Hematopoietic multipotent progenitor cell treated with erythropoietin and hydrocortisone succinate and interleukin-3 and kit ligand, for 8 days (in vitro differentiated cells): ENCODE measurements at regions not wholly inside any gene's neighbourhood (a gene's known extent, or its start where the extent isn't known, plus 50 kb on each side); places are given as distances from the start of the nearest gene placed in this dataset.
"Not testable (repeated sequence)": the region's sequence is repeated elsewhere in the genome, so short reads cannot be mapped to it uniquely, and the experiment has no call there.

ENCODE experiments used
- DNase-seq: peaks from one replicate; pipeline ENCODE4 v3.0.0-alpha.2; 2015

DNA sequence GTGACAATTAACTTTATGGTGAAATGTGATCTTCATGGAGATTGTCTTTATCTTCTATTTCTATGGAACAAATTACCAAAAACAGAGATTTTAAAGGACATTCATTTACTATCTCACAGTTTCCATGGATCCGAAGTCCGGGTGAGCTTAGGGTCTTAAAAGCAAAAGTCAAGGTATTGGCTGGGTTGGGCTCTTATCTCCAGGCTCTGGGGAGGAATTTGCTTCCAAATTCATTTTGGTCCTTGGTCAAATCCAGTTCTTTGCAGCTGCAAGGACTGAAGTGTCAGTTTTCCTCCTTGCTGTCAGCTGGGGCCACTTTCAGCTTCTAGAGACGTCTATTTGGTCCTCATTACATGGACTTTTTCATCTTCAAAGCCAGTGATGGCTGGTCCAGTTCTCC, 395.8 kb upstream of the MAF start:
- DNase-seq, result no peak

DNA sequence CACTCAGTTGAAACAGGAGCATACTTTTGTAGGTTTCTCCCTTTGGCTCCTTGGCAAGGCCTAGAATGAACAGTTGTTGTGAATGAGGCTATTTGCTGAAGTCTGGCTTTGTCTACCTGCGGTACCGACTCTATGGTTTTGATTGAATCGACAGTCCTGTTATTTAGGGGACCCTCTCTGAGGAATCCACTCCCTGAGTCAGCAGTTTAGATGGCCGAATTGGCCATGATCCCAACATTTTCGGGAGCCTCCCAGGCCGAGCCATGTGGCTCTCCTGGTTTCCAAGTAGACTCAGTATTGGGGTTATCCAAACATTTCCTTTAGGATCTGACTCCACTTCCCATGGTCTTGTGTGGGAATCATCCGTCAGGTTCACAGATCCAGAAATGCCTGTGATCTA, 394.8 kb upstream of the MAF start:
- DNase-seq, result no peak

DNA sequence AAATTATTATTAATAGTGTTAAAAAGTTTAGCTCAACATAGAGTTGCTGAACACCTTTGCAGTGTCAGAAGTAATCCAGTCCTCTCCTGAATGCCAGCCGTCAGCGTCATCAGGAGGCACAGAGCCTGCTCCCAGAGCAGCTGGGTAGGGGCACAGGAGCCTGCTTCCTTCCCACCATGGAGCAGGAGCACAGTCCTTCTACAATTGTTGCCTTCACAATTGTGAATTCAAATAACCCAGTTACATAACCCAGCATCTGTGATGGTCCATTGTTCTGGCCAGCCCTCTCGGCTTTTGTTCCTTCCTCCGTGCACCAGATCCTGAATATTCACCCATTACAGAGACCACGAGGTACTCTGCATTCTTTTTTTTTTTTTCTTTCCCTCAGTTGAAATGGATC, 393.9 kb upstream of the MAF start:
- no peak for DNase-seq

DNA sequence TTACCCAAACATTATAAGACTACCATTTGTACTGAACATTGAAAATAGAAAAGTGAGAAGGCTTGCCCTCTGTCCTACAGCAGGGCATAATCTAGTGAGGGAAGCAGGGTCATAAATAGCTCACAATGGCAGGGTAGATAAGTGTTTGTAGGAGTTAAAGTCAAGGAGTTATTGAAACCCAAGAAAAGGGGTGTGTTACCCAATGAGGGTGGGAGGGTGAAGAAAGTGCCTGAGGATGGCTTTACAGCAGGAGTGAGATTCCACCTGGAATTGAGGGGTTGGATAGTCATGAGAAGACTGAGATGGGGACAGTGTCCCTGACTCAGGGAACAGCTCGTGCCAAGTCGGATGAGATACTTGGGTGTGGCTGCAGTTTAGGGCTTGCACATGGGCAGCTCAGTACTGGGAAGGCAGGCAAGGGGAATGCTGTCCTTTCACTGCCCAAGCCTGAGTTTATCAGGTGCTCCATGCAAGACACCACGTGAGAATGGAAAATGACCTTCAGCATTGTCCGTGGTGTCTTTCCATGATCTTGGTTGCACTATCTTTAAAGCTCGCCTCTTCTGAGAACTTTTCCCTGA, 393.2 kb upstream of the MAF start:
- no peak for DNase-seq

DNA sequence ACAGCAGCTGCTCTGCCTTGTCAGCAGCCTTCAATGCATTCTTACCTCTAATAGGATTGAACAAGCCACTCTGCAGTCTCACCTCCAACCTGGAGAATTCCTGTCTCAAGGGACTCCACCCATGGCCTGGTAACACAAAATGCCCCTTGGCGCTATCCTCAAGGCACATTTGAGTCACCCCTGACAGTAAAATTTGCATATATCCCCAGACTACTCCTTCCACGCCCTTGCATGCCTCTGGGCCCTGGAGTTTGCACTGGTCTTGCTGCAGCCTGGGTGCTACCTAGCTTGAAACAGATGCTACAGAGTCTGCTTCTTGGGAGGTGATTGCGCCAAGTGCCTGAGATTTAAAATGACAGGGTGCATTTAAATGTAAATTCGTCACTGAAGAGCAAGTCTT, 391.4 kb upstream of the MAF start:
- no peak for DNase-seq

DNA sequence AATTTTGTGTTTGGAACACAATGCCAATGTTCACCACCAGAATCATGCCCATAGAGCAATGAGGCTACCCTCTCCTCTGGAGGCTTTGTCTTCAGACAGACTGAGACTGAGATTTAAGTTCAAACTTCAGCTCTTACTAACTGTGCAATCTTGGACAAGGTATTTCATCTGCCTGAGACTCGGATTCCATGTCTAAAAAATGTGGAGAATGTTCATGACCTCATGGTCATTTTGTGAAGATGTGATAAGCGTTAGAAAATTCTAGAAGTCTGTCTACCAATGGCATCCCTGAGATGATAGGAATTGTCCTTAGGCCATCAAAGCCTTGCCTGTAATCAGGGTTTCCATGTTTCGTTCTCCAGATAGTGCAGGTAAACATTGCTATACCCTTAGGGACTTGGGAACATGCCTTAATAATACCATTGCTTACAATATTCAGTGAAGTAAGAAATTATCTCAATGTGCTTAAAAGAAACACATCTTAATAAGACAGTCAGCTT, 388.2 kb upstream of the MAF start:
- no peak for DNase-seq

DNA sequence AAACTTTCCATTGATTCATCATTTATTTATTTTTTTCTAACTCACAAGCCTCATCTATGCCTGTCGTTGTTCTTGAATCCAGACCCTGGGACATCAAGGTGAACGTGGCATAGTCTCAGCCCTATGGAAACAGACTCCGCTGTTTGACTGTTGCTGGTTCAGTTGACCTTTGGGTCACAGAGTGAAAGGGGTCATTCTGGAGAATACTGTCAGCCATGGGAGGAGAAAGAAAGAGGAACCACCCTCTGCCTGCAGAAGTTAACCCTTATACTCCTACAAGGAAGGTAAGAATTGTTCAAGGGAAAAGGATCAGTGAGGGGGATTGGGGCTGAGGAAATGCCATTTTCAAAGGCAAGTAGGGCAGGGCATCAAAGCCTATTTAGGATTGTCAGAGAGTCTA, 387.6 kb upstream of the MAF start:
- DNase-seq, result no peak

DNA sequence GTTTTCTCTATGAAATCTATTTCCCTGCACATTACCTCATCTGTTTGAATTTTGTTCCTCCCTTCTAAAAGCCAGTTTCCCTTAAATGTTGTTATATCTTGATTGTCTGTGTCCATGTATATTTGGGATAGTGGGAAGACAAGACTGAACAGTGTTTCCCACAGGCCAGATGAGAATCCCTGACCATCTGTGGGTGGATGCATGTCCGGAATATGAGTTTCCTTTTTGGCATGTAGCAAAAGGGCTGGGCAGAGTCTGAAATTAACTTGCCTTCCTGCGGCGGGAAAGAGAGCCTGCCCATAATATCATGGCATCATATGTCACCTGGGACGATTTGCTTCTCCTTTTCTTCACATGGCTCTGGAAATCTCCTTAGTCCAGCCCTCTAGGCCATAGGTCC, 385.8 kb upstream of the MAF start:
- no peak for DNase-seq

DNA sequence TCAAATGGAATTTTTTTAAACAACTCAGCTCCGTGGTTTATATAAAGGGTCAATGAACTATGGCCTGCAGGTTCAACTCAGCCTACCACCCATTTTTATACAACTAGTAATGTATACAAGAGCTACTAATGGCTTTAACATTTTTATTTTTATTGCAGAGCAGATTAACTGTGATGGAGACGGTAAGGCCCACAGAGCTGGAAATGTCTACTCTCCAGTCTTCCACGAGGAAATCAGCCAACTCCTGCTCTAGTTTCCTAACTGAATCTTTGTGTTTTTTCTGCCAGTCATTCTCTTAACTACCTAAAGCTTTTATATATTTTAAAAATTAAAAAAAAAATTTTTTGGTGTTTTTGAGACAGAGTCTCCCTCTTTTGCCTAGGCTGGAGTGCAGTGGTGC, 385.1 kb upstream of the MAF start:
- no peak for DNase-seq

DNA sequence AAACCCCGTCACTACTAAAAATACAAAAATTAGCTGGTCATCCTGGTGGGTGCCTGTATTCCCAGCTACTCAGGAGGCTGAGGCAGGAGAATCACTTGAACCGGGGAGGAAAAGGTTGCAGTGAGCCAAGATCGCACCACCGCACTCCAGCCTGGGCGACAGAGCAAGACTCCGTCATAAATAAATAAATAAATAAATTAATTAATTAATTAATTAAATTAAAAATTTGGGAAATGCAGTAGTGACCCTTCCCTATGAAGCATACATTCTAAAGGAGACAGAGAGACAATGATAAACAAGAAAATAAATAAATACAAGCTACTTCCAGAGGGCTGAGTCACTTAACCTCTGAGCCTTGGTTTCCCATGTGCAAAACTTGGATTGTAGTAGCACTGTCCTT, 383.6 kb upstream of the MAF start:
- not testable (repeated sequence) for DNase-seq

DNA sequence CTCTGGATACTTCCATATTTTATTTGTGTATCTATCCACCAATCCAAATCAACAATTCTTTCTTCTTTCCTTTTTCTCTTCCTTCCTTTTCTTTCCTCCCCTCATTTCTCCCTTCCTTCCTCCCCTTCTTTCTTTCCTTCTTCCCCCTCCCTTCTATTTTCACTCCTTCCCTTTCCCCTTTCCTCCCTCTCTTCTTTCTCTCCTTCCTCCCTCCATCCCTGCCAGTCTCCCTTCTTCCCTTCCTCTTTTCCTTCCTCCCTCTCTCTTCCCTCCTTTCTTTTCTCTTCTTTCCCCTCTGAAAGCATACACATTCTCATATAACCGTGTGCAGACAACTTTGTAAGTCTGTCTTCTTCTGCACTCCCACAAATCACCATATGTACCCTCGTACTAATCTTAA, 382.3 kb upstream of the MAF start:
- DNase-seq, result no peak

DNA sequence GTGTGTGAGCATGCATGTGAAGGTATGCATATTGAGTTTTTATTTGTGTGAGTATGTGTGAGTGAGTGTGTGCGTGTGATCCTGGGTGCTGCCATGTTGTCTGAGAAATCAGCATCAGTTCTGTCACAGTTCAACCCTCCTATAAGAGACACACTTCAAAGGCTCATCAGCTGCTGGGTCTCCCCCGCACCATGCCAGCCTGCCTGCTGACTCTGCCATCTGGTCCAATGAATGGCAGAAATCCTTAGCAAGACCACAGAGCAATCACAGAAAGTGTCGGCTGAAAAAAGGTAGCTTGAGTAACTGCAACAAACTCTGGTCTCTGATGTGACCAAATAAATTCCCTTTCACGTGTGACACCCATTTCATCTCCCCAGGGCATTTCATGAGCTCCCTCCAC, 381.8 kb upstream of the MAF start:
- no peak for DNase-seq

DNA sequence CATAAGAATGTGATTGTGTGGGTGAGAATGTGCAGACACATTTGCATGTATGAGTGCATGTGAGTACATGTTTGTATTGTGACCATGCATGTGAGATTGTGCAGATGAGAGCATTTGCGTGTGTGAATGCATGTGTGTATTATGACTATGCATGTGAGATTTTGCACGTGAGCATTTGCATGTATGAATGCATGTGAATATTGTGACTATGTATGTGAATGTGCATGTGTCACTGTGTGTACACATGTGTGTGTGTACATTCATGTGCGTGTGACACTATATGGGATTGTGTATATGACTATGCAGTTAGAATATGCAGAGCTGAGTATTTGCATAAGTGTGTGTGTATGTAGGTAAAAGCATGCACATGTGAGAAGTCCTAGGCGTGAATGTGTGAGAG, 381.3 kb upstream of the MAF start:
- DNase-seq, result no peak

DNA sequence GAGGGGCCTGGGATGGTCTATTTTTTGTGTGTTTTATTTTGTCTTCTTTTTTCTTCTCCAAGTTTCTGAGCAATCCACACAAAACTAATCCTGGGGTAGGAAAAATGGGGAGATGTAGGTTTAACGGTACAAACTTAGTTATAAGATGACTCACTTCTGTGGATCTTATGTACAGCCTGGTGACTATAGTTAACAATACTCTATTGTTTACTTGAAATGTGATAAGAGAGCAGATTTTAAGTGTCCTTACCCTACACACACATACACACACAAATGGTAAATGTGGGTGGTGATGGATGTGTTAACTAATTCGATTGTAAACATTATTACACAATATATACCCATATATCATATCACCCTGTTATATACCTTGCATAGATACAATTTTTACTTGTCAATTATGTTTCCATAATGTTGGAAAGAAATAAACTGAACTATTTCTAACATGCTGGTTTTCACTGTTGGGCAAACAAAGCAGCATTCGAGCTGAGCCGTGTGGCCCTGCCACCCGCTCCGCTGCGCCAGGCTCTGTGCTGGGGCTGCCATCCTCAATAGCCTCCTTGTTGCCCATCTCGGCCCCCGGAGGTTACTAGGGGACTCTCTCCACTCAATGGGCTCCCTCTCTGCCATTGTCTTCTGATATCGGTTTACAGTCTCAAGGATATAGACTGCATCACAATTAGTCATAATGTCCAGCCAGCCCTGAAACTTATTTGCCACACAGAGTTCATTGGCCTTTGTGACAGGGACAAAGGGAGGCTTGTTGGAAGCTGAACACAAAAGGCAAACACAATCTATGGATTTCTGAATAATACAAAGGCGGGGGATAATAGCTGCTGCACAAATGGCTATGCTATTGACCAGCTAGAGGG, 380.3 kb upstream of the MAF start:
- no peak for DNase-seq

DNA sequence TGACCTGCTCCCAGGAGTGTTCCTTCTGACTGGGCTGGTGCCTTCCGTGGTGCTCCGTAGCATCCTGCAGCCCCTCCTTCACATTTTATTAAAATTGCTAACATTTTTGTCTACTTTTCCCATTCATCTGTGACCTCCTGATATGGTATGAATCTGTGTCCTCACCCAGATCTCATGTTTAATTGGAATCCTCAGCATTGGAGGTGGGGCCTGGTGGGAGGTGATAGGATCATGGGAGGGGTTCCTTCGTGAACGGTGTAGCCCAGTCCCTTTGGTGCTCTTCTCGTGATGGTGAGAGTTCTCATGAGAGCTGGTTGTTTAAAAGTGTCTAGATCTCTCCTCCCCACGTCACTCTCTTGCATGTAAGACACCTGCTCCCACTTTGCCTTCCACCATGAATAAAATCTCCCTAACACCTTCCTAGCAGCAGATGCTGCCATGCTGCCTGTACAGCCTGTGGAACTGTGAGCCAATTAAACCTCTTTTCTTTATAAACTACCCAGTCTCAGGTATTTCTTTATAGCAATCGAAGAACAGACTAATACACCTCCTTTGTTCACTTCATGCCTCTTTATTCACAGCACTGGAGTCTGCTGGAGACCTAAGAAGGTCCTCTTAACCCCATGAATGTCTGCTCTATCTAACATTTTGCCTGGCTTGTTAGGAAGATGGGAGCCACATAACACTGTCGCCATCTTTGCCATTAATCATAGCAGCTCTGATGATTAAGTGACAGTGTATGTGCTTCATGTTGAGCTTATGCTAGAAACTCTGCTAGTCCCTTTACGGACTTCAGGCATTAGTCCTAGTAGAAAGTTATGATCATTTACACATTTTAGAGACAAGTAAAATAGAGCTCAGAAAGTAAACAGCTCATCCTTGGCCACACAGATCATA, 377.7 kb upstream of the MAF start:
- DNase-seq, result no peak

DNA sequence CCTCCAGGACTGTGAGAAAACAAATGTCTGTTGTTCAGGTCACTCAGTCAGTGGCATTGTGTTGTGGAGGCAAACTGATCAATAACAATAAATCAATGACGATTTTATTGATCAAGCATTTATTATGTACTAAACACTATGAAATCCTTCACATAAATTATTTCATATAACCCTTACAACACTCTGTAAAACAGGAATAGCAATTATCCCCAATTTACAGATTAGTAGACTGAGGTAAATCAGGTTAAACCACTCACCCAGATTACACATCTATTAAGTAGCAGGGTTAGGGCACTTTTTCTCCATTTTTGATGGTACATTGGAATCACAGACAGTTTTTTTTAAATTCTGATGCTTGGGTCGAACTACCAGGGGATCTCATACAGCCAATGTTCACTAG, 372.8 kb upstream of the MAF start:
- DNase-seq, result no peak

DNA sequence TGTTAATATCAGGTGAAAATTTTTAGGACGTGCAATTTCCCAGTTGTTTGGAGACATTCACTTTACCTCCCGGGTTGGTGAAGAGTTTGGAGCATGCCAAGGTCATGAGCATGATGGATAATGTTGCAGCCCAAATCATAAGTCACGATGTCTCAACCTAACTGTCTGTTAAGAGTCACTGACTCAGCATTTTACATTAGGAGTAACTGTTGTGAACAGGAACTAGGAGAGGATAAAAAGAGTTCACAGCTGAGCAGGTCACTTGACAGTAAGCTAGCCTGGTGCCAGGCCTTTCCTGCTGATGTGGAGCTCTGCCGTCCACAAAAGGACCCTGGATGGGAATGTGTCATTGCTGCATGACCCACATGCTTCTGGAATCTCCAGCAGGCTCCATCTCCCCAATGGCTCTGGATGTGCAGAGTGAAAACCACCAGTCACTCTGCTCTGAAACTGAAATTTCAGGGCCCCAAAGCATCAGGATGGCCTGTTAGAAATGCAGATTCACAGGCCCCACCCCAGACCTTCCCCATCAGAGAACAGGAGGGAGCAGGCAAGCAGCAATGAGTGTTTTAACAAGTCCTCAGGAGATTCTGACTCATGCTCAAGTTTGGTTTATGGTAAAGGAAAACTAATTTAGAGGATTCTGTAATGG, 371.6 kb upstream of the MAF start:
- peak; percentile 43 for DNase-seq

DNA sequence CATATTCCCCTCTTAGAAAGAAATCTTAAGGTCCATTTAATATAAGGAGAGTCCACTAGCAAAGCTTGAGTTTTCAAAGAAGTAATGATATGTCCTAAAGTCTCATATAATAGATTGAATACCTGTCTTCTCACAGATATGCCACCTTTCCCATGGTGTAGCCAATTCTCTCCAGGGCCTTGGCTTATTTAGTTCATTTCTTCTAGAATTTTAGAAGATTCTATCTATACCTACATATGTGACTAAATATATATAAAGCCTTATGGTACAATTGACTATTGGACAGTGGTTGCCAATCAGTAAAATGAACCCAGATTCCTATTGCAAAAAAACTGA, 370.7 kb upstream of the MAF start:
- DNase-seq, result no peak

DNA sequence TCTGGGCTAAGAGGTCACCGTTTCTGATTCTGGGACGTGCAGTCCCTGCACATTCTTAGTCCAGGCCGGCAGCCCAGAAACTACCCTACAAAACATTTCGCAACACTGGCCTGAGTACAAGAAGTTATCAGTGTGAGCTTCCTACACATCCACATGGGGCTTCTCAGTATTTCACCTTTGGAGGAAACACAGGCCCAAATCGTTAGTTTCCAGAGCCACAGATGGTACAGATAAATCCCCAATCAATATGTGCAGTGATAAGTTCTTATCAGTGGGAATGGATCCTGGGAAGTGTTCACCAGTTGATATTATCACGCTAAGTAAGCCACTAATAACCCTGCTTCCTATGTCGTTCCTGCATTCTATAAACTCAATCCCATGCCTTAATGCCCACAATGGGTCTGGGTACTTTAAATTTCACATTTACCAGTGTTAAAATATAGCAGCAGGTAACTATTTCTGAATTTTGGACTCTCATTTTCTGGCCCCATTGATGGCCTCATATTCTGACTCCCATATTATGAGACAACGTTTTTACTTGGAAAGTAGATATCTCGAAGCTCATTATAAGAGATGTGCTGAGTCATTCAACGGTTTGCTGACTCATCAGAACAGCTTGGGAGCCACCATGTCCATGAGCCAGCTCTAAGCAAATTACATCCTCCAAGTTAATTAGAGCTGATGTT, 370.2 kb upstream of the MAF start:
- peak; percentile 70 for DNase-seq

DNA sequence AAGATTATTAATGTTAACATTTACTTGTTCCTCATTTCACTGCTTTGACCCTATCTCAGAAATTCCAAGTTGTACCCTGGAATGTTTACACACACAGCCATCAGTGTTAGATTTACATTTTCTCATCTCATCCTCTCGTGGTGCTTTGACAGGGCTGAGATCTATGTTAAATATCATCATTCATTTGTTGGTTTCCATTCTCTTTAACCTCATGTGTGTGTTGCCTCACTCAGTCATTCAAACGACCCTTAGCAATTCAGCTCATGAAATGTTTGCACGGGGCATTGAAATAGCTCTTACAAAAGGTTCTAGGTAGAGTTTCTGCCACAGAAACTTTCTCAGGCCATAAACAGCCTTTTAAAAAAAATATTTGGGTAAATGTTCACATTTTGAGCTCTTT, 369.6 kb upstream of the MAF start:
- no peak for DNase-seq

DNA sequence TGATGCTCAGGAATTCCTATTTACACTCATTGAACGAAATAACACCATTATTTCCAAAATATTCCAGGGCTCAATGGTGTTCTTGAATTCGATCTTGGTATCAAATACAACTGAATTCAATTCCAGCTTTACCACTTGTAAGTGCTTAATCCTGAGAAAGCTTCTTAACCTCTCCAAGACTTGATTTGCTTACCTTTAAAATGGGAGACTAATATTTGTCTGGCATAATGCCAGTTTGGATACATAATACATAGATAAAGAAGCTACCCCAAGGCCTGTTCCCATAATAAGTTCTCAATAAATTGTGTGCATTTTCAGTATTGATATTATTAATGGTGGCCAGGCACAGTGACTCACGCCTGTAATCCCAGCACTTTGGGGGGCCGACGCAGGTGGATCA, 368.9 kb upstream of the MAF start:
- DNase-seq, result no peak

DNA sequence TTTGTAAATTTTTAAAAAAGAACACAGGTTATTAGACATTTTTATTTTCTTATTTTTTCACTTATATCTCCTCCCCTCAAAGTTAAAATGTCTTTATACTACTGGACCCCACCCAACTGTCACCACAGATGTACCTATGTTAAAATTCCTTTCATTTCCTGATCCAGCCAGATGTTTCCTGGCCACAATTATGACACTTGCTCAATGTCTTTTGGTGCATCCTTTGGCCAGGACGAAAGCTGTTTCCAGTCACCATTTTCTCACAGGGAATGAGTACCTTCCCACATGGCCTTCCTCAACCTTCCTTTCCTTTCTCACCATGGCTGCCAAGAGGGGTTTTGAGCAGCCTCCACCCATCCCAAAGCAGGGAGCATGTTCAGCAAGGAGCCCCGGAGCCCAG, 365.7 kb upstream of the MAF start:
- DNase-seq, result no peak

DNA sequence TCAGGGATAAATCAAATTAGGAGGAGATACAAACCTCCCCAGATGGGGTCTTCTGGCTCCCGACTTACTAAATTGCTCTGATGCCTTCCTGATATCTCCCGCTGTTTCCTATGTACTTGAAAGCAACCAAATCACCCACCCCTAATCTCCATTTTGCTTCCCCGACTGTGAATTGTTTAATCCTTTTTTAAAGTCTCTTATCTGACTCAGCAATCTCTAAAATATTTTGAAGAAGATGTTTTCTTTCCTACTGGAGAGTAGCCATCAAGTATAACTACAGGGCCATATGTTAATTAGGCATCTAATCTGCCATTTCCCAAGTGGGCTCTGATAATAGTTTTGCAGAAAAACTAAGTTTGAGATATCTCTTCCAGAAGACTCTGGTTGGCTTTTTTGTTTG, 365.2 kb upstream of the MAF start:
- DNase-seq, result no peak
